ENCODE measurements at regions not wholly inside any gene's neighbourhood (a gene's known extent, or its start where the extent isn't known, plus 50 kb on each side); places are given as distances from the start of the nearest gene placed in this dataset.

GRCh38 chr1:239016337-239016736, 370.0 kb upstream of the CHRM3 start:
- ChIA-PET CTCF (interaction anchor here (0.6 kb wide), 1 partner anchor 336 kb away, joined by 3 read pairs; no protein-coding TSS in a partner anchor), POLR2A (no interaction called here)
- H3K9me3 ChIP-seq, result no peaks in the 10 kb centered on the region
- ATAC-seq (no peak), FAIRE-seq (no peak), DNase-seq (ENCODE audit: low read depth in 1 of 2, low spot score in 1 of 2) (no peak)
- TF ChIP-seq E2F6 (IDR thresholded peaks at IDR 0.05; ENCODE audit: borderline replicate concordance, low read depth) (no peak), ZNF302 (CRISPR knock-in tag; IDR thresholded peaks at IDR 0.05) (no peak), HES2 (IDR thresholded peaks at IDR 0.05) (no peak), SREBF2 (IDR thresholded peaks at IDR 0.05) (no peak), ZSCAN20 (CRISPR knock-in tag; IDR thresholded peaks at IDR 0.05) (no peak), USF2 (IDR thresholded peaks at IDR 0.05) (no peak), HOXA7 (CRISPR knock-in tag; IDR thresholded peaks at IDR 0.05) (no peak), ZFP36 (IDR thresholded peaks at IDR 0.05; ENCODE audit: borderline replicate concordance, partially characterized antibody) (no peak), MAFK (IDR thresholded peaks at IDR 0.05; ENCODE audit: partially characterized antibody) (no peak), ELK1 (IDR thresholded peaks at IDR 0.05; ENCODE audit: low read depth, low read length) (no peak), CBX8 (IDR thresholded peaks at IDR 0.05) (no peak), FOXS1 (CRISPR knock-in tag; IDR thresholded peaks at IDR 0.05) (no peak), BCL3 (IDR thresholded peaks at IDR 0.05) (no peak), CEBPB (IDR thresholded peaks at IDR 0.05) (no peak), MYC (IDR thresholded peaks at IDR 0.05; ENCODE audit: borderline replicate concordance, low read length) (no peak), ZC3H11A (IDR thresholded peaks at IDR 0.05) (no peak), ATOH8 (CRISPR knock-in tag; IDR thresholded peaks at IDR 0.05; ENCODE audit: low read depth) (no peak), POLR2A (IDR thresholded peaks at IDR 0.05; ENCODE audit: low read length) (no peak), CBX2 (IDR thresholded peaks at IDR 0.05; ENCODE audit: borderline replicate concordance, low read depth) (no peak), CHD2 (IDR thresholded peaks at IDR 0.05; ENCODE audit: low read length, partially characterized antibody) (no peak)
- H3K27ac ChIP-seq, result no peak overlapping the region
- 10% methylated on average over 2 of the region's 2 CpGs for WGBS (ENCODE audit: missing lambda C conversion rate)
- no peak overlapping the region for H3K4me2 ChIP-seq
- H3K4me1 ChIP-seq, result no peaks in the 10 kb centered on the region
- no peak overlapping the region for H3K4me3 ChIP-seq

- POLR2A ChIA-PET, result no interaction called here
- TF ChIP-seq USF2 (IDR thresholded peaks at IDR 0.05), result no peak
- no peak for TF ChIP-seq ELK1 (IDR thresholded peaks at IDR 0.05; ENCODE audit: low read depth, low read length)
- TF ChIP-seq HEYL (CRISPR knock-in tag; IDR thresholded peaks at IDR 0.05), result no peak
- no peak for TF ChIP-seq ZNF302 (CRISPR knock-in tag; IDR thresholded peaks at IDR 0.05)
- TF ChIP-seq HES2 (IDR thresholded peaks at IDR 0.05), result no peak
- no peak for TF ChIP-seq RCOR1 (IDR thresholded peaks at IDR 0.05; ENCODE audit: low read depth, low read length)
- TF ChIP-seq PBX3 (IDR thresholded peaks at IDR 0.05), result no peak
- TF ChIP-seq REST (IDR thresholded peaks at IDR 0.05), result no peak
- no peak for TF ChIP-seq RARB (CRISPR knock-in tag; IDR thresholded peaks at IDR 0.05)
These were observed 375.0 kb upstream of the CHRM3 start for GRCh38 chr1:239011382-239011781.

More at GRCh38 chr1:239011382-239011781, 375.0 kb upstream of the CHRM3 start:
- CTCF ChIA-PET, result no interaction called here
- no peak for FAIRE-seq
- 0% methylated on average over 1 of the region's 1 CpG for WGBS (ENCODE audit: missing lambda C conversion rate)
- Histone ChIP-seq H3K4me2 (no peak overlapping the region), H3K4me3 (no peak overlapping the region), H3K27ac (no peak overlapping the region), H3K9me3 (no peaks in the 10 kb centered on the region), H3K4me1 (no peaks in the 10 kb centered on the region)
- no peak for ATAC-seq
- DNase-seq (ENCODE audit: low read depth in 1 of 2, low spot score in 1 of 2), result no peak
